HL-60 (cell line): ENCODE measurements at regions not wholly inside any gene's neighbourhood (a gene's known extent, or its start where the extent isn't known, plus 50 kb on each side); places are given as distances from the start of the nearest gene placed in this dataset.

ENCODE experiments used
- DNase-seq, 2 experiments: peaks; one replicate each; pipeline ENCODE4 v3.0.0-alpha.2; 2010 to 2020; ENCODE audit warnings: low read depth in 1 of 2, low spot score in 1 of 2
- H3K27ac ChIP-seq: fragments of 250-450 bp; sonication (Bioruptor Pico); replicated peaks from 2 replicates; pipeline ENCODE4 v1.5.1; 2020; ENCODE audit warnings: mild to moderate bottlenecking, moderate library complexity
- H3K27me3 ChIP-seq: fragments of 250-450 bp; sonication (Bioruptor Pico); 2 replicates; pipeline ENCODE4 v1.5.1; 2021; ENCODE audit warnings: mild to moderate bottlenecking, moderate library complexity; ENCODE audit not compliant: insufficient read depth, poor library complexity, severe bottlenecking
- H3K4me3 ChIP-seq: replicated peaks from 2 replicates; pipeline ENCODE4 v1.5.1; 2011; ENCODE audit warnings: mild to moderate bottlenecking, control low read depth, low read length; ENCODE audit not compliant: insufficient read depth
- CTCF ChIP-seq: IDR thresholded peaks from one replicate; pipeline ENCODE4 v1.5.1; 2011; ENCODE audit warnings: low read length, control low read depth, inconsistent platforms; ENCODE audit not compliant: insufficient read depth
- GABPA ChIP-seq: IDR thresholded peaks from 2 replicates; pipeline ENCODE4 v1.6.1; 2012; ENCODE audit warnings: low read depth
- POLR2AphosphoS5 ChIP-seq: IDR thresholded peaks from 2 replicates; pipeline ENCODE4 v1.6.1; 2012; ENCODE audit warnings: low read depth
- REST ChIP-seq: IDR thresholded peaks from 2 replicates; pipeline ENCODE4 v1.6.1; 2012; ENCODE audit warnings: low read depth; ENCODE audit not compliant: insufficient replicate concordance
- SPI1 ChIP-seq: IDR thresholded peaks from 2 replicates; pipeline ENCODE4 v1.6.1; 2012; ENCODE audit warnings: low read depth, mild to moderate bottlenecking, borderline replicate concordance

- no peak overlapping the region for H3K4me3 ChIP-seq
- H3K27me3 ChIP-seq: no peaks in the 10 kb centered on the region
- TF ChIP-seq SPI1 (no peak), CTCF (no peak), REST (no peak), GABPA (no peak), POLR2AphosphoS5 (no peak)
- no peak overlapping the region for H3K27ac ChIP-seq
- no peak for DNase-seq
These were observed 1338.2 kb upstream of the GJE1 start for GRCh38 chr6:140794544-140794943.

GRCh38 chr6:140790109-140790508 is 1342.6 kb upstream of the GJE1 start:
- Histone ChIP-seq H3K27me3 (no peaks in the 10 kb centered on the region), H3K27ac (no peak overlapping the region), H3K4me3 (no peak overlapping the region)
- TF ChIP-seq POLR2AphosphoS5 (no peak), REST (no peak), GABPA (no peak)
- no peak for DNase-seq

GRCh38 chr6:140789466-140789865 is 1343.3 kb upstream of the GJE1 start:
- no peak for TF ChIP-seq SPI1
- no peak for TF ChIP-seq GABPA
- TF ChIP-seq REST: no peak
- no peak for TF ChIP-seq CTCF
- TF ChIP-seq POLR2AphosphoS5: no peak
- no peak for DNase-seq
- Histone ChIP-seq H3K27me3 (no peaks in the 10 kb centered on the region), H3K27ac (no peak overlapping the region), H3K4me3 (no peak overlapping the region)

GRCh38 chr6:140785926-140786325 is 1346.8 kb upstream of the GJE1 start:
- no peak overlapping the region for H3K27ac ChIP-seq
- no peak for DNase-seq
- H3K27me3 ChIP-seq: no peaks in the 10 kb centered on the region
- no peak overlapping the region for H3K4me3 ChIP-seq
- no peak for TF ChIP-seq POLR2AphosphoS5
- TF ChIP-seq SPI1: no peak
- no peak for TF ChIP-seq GABPA
- TF ChIP-seq REST: no peak
- no peak for TF ChIP-seq CTCF
